ENCODE measurements at regions not wholly inside any gene's neighbourhood (a gene's known extent, or its start where the extent isn't known, plus 50 kb on each side); places are given as distances from the start of the nearest gene placed in this dataset.
A peak's percentile ranks its signal among the peaks of the same experiment; 100 is the strongest.
"Not testable (repeated sequence)": the region's sequence is repeated elsewhere in the genome, so short reads cannot be mapped to it uniquely, and the experiment has no call there.

DNA sequence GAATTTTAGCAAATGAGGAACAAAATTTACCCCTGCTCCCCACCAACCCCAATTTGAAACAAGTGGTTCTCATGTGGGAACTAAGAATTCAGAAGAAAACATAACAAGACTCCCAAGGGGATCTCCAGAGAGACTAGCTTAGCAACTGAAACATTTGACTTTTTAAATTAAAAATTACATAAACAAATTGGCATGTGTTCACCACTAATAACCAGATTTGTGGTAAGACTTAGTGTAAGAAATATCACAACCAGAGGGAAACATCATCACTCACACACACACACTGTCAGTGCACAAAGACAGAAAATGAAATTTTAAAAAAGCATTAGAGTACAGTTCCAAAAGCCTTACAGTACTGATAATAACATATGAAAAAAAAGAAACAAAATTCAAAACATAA is 348.8 kb downstream of the CGGBP1 start:
- Histone ChIP-seq H3K9me3 (no peaks in the 10 kb centered on the region), H3K4me3 (no peak overlapping the region), H3K36me3 (no peaks in the 10 kb centered on the region), H3K27me3 (no peaks in the 10 kb centered on the region)
- no peak for DNase-seq

DNA sequence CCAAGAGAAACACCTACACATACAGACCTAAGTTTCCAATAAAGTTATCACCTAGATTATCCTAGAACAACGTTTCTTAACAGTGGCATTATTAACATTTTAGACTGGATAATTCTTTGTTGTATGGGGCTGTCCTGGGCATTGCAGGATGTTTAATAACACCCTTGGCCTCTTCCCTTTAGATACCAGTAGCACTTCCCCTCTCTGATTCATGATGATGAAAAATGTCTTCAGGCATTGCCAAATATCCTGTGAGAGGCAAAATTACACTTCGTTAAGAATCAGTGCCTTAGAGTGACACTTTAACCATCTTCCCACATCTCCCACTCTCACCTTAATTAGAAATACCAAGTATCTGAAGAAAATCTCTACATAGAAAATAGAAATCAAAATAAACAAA is 352.6 kb downstream of the CGGBP1 start:
- H3K9me3 ChIP-seq, result no peaks in the 10 kb centered on the region
- DNase-seq, result no peak
- H3K36me3 ChIP-seq, result no peaks in the 10 kb centered on the region
- no peak overlapping the region for H3K4me3 ChIP-seq
- H3K27me3 ChIP-seq, result no peaks in the 10 kb centered on the region

DNA sequence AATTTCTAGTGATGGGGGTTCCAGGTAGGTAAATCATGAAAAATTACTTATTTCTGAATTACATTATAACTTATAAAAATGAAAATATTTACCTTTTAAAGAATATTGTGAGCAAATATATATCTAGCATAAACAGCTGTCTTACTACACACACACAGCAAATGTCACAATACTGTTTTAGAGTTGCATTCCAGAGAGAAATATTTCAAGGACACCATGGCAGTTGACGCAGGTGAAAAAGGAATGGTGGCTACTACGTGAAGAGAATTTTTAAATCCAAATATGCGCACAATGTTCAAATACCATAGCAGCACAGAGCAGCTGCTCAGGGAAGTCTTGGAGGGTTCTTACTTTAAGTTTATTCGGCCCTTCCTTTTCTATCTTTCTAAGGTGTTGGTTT is 356.2 kb downstream of the CGGBP1 start:
- DNase-seq, result no peak
- H3K36me3 ChIP-seq, result no peaks in the 10 kb centered on the region
- no peaks in the 10 kb centered on the region for H3K27me3 ChIP-seq
- no peaks in the 10 kb centered on the region for H3K9me3 ChIP-seq
- no peak overlapping the region for H3K4me3 ChIP-seq

DNA sequence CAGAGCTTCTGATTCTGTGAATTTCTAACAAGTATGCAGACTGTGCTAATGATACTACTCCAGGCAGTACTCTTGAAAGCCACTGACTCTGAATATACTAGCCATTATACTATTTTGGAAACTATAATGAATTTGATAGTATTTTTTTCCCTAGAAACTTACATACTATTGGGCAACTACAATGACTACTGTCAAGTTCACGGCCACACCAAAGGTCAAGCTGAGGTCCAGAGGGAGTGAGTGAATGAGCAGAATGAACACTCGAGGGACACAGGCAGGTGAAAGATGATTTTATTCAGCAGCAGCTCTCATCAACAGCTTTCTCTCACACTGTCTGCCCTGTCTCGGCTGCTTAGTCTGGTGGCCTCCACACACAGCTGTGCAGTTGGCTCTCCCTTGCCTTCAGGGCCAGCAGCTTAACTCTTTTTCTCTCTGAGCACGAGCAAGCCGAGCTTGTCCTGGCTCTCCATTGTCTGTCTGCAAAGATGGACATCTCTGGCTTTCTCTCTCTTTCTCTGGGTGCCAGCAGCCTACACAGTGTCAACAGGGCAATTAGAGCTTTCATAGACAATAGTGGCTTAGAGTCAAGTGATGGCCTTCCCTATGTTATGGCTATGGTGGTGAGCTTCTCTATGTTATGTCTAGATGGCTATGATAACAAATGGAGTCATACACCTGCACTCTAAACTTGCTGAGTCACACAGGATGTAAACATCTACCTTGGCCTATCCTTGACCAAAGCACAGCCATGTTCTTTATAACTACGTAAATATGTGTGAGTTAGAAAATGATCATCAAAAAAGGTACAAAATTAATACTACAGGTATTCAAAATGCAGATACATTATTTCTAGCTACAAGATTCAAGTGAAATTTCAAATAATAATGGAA is 362.4 kb downstream of the CGGBP1 start:
- no peak for DNase-seq
- Histone ChIP-seq H3K36me3 (no peaks in the 10 kb centered on the region), H3K27me3 (no peaks in the 10 kb centered on the region), H3K4me3 (no peak overlapping the region), H3K9me3 (no peaks in the 10 kb centered on the region)

DNA sequence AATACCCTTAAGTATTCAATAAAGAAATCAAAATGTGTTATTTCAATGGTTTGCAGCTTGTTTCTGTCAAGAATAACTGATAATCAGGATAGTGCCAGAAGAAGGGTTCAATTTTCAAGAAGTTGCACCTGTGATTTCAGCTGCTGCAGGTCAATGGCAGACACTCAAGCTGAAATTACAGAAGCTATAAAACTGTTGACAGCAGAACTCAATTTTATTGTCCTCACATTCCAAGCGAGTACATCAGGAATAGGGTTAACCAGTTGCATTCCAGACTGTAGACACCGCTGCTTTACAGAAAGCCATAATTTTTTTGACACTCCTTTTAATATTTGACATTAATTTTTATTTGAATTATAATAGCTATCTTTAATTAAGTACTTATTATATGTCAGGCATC is 364.1 kb downstream of the CGGBP1 start:
- no peak overlapping the region for H3K4me3 ChIP-seq
- no peak for DNase-seq
- H3K36me3 ChIP-seq, result no peaks in the 10 kb centered on the region
- H3K27me3 ChIP-seq, result no peaks in the 10 kb centered on the region
- H3K9me3 ChIP-seq, result no peaks in the 10 kb centered on the region

DNA sequence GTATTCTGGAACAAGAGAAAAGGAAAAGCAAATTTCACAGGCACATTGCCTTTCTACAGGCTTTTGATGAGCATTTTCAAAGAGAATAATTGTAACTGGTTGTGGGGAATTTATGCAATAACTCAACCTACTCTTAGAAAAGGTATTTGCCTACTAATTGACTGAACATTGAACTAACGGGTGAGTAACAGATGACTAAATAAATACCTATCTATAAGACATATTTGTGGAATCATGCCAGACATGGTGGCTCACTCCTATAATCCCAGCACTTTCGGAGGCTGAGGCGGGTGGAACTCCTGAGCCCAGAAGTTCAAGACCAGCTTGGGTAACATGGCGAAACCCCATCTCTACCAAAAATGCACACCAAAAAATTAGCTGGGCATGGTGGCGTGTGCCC is 367.7 kb downstream of the CGGBP1 start:
- Histone ChIP-seq H3K27me3 (no peaks in the 10 kb centered on the region), H3K36me3 (no peaks in the 10 kb centered on the region), H3K4me3 (no peak overlapping the region), H3K9me3 (no peaks in the 10 kb centered on the region)
- DNase-seq, result no peak

DNA sequence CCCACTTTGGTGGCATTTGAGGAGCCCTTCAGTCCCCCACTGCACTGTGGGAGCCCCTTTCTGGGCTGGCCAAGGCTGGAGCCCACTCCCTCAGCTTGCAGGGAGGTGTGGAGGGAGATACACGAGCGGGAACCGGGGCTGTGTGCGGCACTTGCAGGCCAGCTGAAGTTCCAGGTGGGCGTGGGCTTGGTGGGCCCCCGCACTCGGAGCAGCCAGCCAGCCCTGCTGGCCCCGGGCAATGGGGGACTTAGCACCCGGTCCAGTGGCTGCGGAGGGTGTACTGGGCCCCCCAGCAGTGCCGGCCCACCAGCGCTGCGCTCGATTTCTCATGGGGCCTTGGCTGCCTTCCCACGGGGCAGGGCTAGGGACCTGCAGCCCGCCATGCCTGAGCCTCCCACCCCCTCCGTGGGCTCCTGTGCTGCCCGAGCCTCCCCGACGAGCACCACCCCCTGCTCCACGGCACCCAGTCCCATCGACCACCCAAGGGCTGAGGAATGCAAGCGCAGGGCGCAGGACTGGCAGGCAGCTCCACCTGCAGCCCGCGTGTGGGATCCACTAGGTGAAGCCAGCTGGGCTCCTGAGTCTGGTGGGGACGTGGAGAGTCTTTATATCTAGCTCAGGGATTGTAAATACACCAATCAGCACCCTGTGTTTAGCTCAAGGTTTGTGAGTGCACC is 379.7 kb downstream of the CGGBP1 start:
- H3K9me3 ChIP-seq, H3K27me3 ChIP-seq, H3K36me3 ChIP-seq, H3K4me3 ChIP-seq, DNase-seq: not testable (repeated sequence)

DNA sequence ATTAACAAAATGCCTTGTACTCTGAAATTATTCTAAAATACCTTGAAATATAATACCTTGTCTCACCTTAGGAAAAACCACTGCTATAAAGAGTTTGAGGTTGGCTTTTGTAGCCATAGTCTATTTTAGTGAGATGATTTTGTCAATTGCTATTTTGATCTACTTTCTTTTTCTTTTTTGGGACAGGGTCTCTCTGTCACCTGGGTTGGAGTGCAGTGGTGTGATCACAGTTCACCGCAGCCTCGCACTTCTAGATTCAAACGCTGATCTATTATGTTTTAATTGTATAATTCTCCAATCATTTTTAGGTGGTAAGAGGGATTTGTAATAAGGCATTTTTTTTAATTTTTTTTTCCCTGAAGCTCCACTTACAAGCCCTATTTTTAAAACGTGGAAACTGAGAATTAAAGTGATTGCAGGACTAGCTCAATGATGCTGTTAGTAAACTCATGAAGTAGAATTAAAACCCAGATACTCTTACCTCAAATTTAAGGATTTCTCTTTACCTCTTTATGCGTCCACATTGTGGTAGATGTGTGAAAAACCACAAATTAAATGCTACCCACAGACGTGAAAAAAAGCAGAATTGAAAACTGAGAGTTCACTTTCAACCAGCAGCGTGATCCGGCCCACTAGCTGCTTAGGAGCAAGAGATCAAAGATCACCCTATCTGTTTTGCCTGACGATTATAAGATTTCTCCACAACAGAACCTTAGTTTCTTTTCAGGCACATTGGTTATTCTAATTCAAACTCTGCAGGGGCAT is 384.2 kb downstream of the CGGBP1 start:
- Histone ChIP-seq H3K9me3 (no peaks in the 10 kb centered on the region), H3K36me3 (no peaks in the 10 kb centered on the region), H3K4me3 (no peak overlapping the region), H3K27me3 (no peaks in the 10 kb centered on the region)
- DNase-seq, result no peak

DNA sequence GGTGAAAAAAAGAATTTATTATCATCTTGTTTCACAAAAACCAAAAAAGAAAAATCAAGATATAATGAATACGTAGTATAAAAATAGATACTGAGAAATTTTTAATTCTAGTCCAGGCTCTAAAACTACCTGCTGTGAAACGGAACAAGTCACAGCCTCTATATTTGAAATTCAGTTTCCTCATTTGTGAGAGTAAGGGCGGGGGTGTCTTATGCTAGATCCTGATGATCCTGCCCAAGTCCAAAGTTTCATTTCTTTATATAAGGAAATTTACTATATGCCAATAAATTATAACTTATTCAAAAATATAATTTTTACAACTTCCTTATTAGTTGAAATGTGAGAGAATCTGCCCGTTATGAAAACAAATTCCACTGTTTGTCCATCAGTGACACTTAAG is 385.7 kb downstream of the CGGBP1 start:
- H3K27me3 ChIP-seq, result no peaks in the 10 kb centered on the region
- H3K9me3 ChIP-seq, result no peaks in the 10 kb centered on the region
- no peaks in the 10 kb centered on the region for H3K36me3 ChIP-seq
- H3K4me3 ChIP-seq, result no peak overlapping the region
- no peak for DNase-seq

DNA sequence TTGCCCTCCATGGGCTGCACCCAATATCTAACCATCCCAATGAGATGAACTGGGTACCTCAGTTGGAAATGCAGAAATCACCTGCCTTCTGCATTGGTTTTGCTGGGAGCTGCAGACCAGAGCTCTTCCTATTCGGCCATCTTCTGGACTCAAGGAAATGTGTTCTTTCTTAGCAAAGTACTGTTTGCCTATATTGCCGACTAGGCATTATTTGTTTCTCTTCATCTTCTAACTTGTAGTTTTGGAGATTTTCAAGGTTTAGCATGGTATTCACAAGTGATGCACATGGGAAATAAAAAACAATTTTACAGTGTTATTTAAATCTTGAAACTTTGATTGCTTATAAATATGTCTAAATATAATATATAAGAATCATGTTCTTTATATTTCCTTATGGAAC is 377.8 kb upstream of the POU1F1 start:
- H3K9me3 ChIP-seq, result no peaks in the 10 kb centered on the region
- no peak overlapping the region for H3K4me3 ChIP-seq
- H3K27me3 ChIP-seq, result no peaks in the 10 kb centered on the region
- no peak for DNase-seq
- H3K36me3 ChIP-seq, result no peaks in the 10 kb centered on the region

DNA sequence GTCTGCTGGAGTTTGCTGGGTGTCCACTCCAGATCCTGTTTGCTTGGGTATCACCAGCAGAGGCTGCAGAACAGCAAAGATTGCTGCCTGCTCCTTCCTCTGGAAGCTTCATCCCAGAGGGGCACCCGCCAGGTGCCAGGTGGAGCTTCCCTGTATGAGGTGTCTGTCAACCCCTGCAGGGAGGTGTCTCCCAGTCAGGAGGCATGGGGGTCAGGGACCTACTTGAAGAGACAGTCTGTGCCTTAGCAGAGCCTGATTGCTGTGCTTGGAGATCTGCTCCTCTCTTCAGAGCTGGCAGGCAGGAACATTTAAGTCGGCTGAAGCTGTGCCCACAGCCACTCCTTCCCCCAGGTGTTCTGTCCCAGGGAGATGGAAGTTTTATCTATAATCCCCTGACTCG is 376.8 kb upstream of the POU1F1 start:
- not testable (repeated sequence) for H3K27me3 ChIP-seq, H3K4me3 ChIP-seq, H3K9me3 ChIP-seq, H3K36me3 ChIP-seq
- DNase-seq, result peak; percentile 0

DNA sequence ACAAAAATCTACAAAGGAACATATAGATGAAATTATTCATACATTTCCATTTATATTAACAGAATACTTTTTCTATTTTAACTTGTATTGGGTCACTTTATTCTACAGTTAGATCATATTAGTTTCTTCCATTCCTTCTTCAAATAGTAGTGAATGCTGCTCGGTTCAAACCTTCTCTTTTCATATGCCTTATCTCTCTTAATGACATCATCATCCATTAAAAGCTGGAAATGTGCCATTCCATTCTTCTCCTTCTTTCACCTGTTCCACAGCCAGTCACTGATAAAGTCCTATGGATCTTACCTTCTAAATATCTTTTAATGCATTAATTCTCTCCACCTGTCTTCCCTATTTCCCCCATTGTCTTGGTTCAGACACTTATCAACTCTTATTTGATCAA is 358.0 kb upstream of the POU1F1 start:
- Histone ChIP-seq H3K9me3 (no peaks in the 10 kb centered on the region), H3K27me3 (no peaks in the 10 kb centered on the region)
- DNase-seq, result no peak

DNA sequence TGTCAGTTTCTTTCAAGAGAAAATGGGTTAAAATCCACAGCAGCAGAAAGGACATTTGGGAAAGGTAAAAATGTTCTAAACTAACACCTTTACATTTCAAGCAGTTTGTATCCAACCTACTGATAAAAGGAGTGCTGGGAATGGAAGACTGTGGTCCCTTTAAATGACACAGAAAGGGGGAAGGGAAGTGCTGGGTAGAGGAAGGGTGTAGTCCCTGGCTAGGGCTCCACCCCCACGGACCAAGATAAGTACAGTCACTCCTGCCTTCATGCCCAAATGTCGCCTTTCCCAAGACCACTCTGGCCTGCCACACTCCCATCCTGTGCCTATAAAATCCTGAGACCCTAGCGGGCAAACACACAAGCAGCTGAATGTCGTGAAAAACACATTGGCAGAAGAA is 350.9 kb upstream of the POU1F1 start:
- no peak for DNase-seq
- H3K9me3 ChIP-seq, result no peaks in the 10 kb centered on the region
- H3K4me3 ChIP-seq, result no peak overlapping the region
- H3K27me3 ChIP-seq, result no peaks in the 10 kb centered on the region
- H3K36me3 ChIP-seq, result no peaks in the 10 kb centered on the region

More for the DNA sequence above, 358.0 kb upstream of the POU1F1 start:
- Histone ChIP-seq H3K36me3 (no peaks in the 10 kb centered on the region), H3K4me3 (no peak overlapping the region)

DNA sequence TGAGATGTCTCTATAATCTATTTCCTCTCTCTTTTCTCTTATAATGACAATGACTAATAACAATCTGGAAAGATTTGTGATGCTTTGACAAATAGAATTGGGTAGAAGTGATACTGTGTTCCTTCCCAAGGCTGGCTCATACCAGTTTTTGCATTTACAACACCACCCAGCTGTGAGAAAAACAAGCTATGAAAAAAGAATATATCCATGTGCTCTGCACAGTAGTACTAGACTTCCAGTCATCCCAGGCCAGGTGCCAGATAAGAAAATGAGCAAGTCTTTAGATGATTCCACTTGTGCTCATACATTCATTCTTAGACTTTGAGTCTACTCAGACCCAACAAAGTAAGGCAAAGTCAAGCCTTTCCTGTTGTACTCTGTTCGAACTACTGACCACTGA is 350.2 kb upstream of the POU1F1 start:
- Histone ChIP-seq H3K36me3 (no peaks in the 10 kb centered on the region), H3K9me3 (no peaks in the 10 kb centered on the region), H3K27me3 (no peaks in the 10 kb centered on the region), H3K4me3 (no peak overlapping the region)
- peak; percentile 3 for DNase-seq

DNA sequence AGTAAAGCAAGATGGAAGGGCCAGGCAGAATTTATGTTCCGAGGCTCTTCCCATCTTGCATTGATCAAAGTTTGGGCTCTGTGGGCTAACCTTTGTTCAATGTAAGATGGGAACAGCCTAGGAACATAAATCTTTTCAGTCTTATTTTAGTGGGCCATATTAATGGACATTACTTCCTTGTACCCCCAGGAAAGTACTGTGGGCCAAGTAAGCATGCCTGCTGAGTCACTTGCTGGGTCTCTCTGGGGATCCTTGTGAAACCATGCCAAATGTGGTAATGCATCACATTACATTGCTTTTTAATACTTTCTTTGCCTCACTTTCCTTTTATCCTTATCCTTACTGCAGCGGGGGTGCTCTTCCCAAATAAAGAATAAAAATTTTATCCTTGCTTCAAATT is 349.5 kb upstream of the POU1F1 start:
- H3K9me3 ChIP-seq, result no peaks in the 10 kb centered on the region
- H3K36me3 ChIP-seq, result no peaks in the 10 kb centered on the region
- no peak overlapping the region for H3K4me3 ChIP-seq
- DNase-seq, result peak; percentile 1
- H3K27me3 ChIP-seq, result no peaks in the 10 kb centered on the region

DNA sequence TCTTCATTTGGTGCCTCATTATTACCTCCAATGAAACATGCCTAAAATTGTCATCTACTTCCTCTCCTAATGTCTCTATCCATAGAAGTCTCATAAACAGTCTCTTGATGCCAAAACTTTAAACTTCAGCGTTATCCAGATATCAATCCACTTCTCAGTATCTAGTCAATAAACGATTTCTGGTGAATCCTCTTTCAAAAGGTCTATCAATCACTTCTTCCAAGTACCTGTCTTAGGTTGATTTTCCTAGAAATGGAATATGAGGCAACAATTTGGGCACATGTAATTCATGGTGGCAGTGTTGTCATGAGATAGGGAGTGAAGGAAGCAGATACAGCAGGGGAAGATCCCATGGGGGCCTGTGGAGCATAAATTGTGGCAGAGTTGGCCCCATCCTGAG is 348.5 kb upstream of the POU1F1 start:
- Histone ChIP-seq H3K4me3 (no peak overlapping the region), H3K9me3 (no peaks in the 10 kb centered on the region), H3K36me3 (no peaks in the 10 kb centered on the region), H3K27me3 (no peaks in the 10 kb centered on the region)
- DNase-seq, result no peak

DNA sequence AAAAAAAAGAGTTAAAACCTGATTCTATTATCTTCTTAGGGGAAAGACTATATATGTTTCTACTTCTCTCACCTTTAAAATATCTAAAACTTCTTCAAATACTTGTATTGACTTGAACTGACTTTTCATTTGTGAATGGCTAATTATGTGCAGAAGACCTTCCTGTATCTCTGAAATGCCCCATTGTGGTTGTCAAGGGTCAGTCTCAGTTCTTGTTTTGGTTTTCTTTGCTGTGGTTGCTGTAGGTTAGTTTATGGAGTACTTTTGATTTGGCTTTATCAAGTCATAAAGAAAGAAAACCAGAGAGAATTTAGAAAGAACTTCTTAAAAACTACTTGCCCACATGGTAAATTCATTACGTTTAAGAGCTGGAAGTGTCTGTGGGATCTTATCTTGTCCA is 345.3 kb upstream of the POU1F1 start:
- no peaks in the 10 kb centered on the region for H3K9me3 ChIP-seq
- no peak for DNase-seq
- no peaks in the 10 kb centered on the region for H3K36me3 ChIP-seq
- H3K4me3 ChIP-seq, result no peak overlapping the region
- no peaks in the 10 kb centered on the region for H3K27me3 ChIP-seq

Data from MG63 (cell line).